ENCODE measurements at regions not wholly inside any gene's neighbourhood (a gene's known extent, or its start where the extent isn't known, plus 50 kb on each side); places are given as distances from the start of the nearest gene placed in this dataset.

- SMC1A ChIA-PET (ENCODE audit: uncharacterized antibody, unreplicated experiment) = no interaction called here
- H4K20me1 ChIP-seq (ENCODE audit: control insufficient read depth, insufficient read depth) = no peaks in the 10 kb centered on the region
- CTCF ChIA-PET = no interaction called here
- no peak overlapping the region for H3K27ac ChIP-seq (ENCODE audit: control insufficient read depth, insufficient read depth)
- DNase-seq (ENCODE audit: low read depth, low spot score) (no peak), ATAC-seq (no peak), FAIRE-seq (no peak)
- BruUV-seq (replicated peaks) = no TSS peak
- no peak overlapping the region for H3K9ac ChIP-seq (ENCODE audit: control insufficient read depth, insufficient read depth, low read length)
- H3K4me3 ChIP-seq = no peak overlapping the region
- no peak overlapping the region for H2AFZ ChIP-seq (ENCODE audit: control insufficient read depth, low read depth, low read length)
- no peaks in the 10 kb centered on the region for H3K9me3 ChIP-seq (replicated peaks; ENCODE audit: control insufficient read depth, insufficient read depth, low read length)
- TF ChIP-seq HDGF (IDR thresholded peaks at IDR 0.05) (no peak), CREB1 (IDR thresholded peaks at IDR 0.05; ENCODE audit: low read depth) (no peak), RAD21 (IDR thresholded peaks at IDR 0.05; ENCODE audit: insufficient read depth, low read depth, low read length) (no peak), RELB (IDR thresholded peaks at IDR 0.05; ENCODE audit: low read depth) (no peak), ASH2L (IDR thresholded peaks at IDR 0.05; ENCODE audit: borderline replicate concordance, low read depth) (no peak), CBFB (IDR thresholded peaks at IDR 0.05; ENCODE audit: low read depth) (no peak), RB1 (IDR thresholded peaks at IDR 0.05; ENCODE audit: borderline replicate concordance) (no peak), FOS (IDR thresholded peaks at IDR 0.05; ENCODE audit: borderline replicate concordance, extremely low read depth, insufficient read length) (no peak), RCOR1 (conservative IDR thresholded peaks at IDR 0.05; ENCODE audit: low read depth, low read length) (no peak), PAX5 (IDR thresholded peaks at IDR 0.05; ENCODE audit: borderline replicate concordance, low read depth, low read length) (no peak), TARDBP (IDR thresholded peaks at IDR 0.05; ENCODE audit: borderline replicate concordance) (no peak), RELA (IDR thresholded peaks at IDR 0.05; ENCODE audit: borderline replicate concordance, partially characterized antibody) (no peak), ZNF217 (IDR thresholded peaks at IDR 0.05) (no peak)
- TF ChIP-seq, protein P1, sequence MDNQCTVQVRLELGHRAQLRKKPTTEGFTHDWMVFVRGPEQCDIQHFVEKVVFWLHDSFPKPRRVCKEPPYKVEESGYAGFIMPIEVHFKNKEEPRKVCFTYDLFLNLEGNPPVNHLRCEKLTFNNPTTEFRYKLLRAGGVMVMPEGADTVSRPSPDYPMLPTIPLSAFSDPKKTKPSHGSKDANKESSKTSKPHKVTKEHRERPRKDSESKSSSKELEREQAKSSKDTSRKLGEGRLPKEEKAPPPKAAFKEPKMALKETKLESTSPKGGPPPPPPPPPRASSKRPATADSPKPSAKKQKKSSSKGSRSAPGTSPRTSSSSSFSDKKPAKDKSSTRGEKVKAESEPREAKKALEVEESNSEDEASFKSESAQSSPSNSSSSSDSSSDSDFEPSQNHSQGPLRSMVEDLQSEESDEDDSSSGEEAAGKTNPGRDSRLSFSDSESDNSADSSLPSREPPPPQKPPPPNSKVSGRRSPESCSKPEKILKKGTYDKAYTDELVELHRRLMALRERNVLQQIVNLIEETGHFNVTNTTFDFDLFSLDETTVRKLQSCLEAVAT (IDR thresholded peaks at IDR 0.05) = no peak
- TF ChIP-seq, protein P2, sequence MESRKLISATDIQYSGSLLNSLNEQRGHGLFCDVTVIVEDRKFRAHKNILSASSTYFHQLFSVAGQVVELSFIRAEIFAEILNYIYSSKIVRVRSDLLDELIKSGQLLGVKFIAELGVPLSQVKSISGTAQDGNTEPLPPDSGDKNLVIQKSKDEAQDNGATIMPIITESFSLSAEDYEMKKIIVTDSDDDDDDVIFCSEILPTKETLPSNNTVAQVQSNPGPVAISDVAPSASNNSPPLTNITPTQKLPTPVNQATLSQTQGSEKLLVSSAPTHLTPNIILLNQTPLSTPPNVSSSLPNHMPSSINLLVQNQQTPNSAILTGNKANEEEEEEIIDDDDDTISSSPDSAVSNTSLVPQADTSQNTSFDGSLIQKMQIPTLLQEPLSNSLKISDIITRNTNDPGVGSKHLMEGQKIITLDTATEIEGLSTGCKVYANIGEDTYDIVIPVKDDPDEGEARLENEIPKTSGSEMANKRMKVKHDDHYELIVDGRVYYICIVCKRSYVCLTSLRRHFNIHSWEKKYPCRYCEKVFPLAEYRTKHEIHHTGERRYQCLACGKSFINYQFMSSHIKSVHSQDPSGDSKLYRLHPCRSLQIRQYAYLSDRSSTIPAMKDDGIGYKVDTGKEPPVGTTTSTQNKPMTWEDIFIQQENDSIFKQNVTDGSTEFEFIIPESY (IDR thresholded peaks at IDR 0.05) = no peak
- H3K27me3 ChIP-seq (replicated peaks in 1 of 2; ENCODE audit: control insufficient read depth in 2 of 2, insufficient read depth in 2 of 2, low read length in 1 of 2) = peaks cover 1 to 6% of the 10 kb centered on the region in 2 experiments; a peak in 2 of 4 replicates
- H3K79me2 ChIP-seq (ENCODE audit: control insufficient read depth, insufficient read depth, low read length) = no peaks in the 10 kb centered on the region
- RAD21 ChIA-PET (ENCODE audit: unreplicated experiment) = no interaction called here
- intact Hi-C loops (cut with micrococcal nuclease; ENCODE audit: unreplicated experiment) (no loop called here), in situ Hi-C loops (cut with MboI) (no loop called here)
- H3K36me3 ChIP-seq (ENCODE audit: control insufficient read depth in 2 of 2, insufficient read depth in 2 of 2, low read length in 1 of 2) = no peaks in the 10 kb centered on the region
- WGBS (ENCODE audit: insufficient coverage, insufficient replicate concordance, low lambda C conversion rate, missing lambda C conversion rate) = 0% methylated on average over 1 of the region's 1 CpG
- no peak overlapping the region for H3K4me2 ChIP-seq (ENCODE audit: control insufficient read depth, insufficient read depth)
- POLR2A ChIA-PET = no interaction called here
- H3K4me1 ChIP-seq (ENCODE audit: control insufficient read depth, insufficient read depth, low read length) = no peaks in the 10 kb centered on the region
Observed at GRCh38 chr4:82047731-82048130, 326.1 kb downstream of the HNRNPD start.

Data from GM12878 (cell line).